HL-60 (cell line): ENCODE measurements at regions not wholly inside any gene's neighbourhood (a gene's known extent, or its start where the extent isn't known, plus 50 kb on each side); places are given as distances from the start of the nearest gene placed in this dataset.

Source experiments
- DNase-seq, 2 experiments: peaks; one replicate each; pipeline ENCODE4 v3.0.0-alpha.2; 2010 to 2020; ENCODE audit warnings: low read depth in 1 of 2, low spot score in 1 of 2
- H3K27ac ChIP-seq: fragments of 250-450 bp; sonication (Bioruptor Pico); replicated peaks from 2 replicates; pipeline ENCODE4 v1.5.1; 2020; ENCODE audit warnings: mild to moderate bottlenecking, moderate library complexity
- H3K27me3 ChIP-seq: fragments of 250-450 bp; sonication (Bioruptor Pico); 2 replicates; pipeline ENCODE4 v1.5.1; 2021; ENCODE audit warnings: mild to moderate bottlenecking, moderate library complexity; ENCODE audit not compliant: insufficient read depth, poor library complexity, severe bottlenecking
- H3K4me3 ChIP-seq: replicated peaks from 2 replicates; pipeline ENCODE4 v1.5.1; 2011; ENCODE audit warnings: mild to moderate bottlenecking, control low read depth, low read length; ENCODE audit not compliant: insufficient read depth
- CTCF ChIP-seq: IDR thresholded peaks from one replicate; pipeline ENCODE4 v1.5.1; 2011; ENCODE audit warnings: low read length, control low read depth, inconsistent platforms; ENCODE audit not compliant: insufficient read depth
- GABPA ChIP-seq: IDR thresholded peaks from 2 replicates; pipeline ENCODE4 v1.6.1; 2012; ENCODE audit warnings: low read depth
- POLR2AphosphoS5 ChIP-seq: IDR thresholded peaks from 2 replicates; pipeline ENCODE4 v1.6.1; 2012; ENCODE audit warnings: low read depth
- REST ChIP-seq: IDR thresholded peaks from 2 replicates; pipeline ENCODE4 v1.6.1; 2012; ENCODE audit warnings: low read depth; ENCODE audit not compliant: insufficient replicate concordance
- SPI1 ChIP-seq: IDR thresholded peaks from 2 replicates; pipeline ENCODE4 v1.6.1; 2012; ENCODE audit warnings: low read depth, mild to moderate bottlenecking, borderline replicate concordance

- TF ChIP-seq GABPA (no peak), SPI1 (no peak), REST (no peak), POLR2AphosphoS5 (no peak), CTCF (no peak)
- no peaks in the 10 kb centered on the region for H3K27me3 ChIP-seq
- no peak overlapping the region for H3K27ac ChIP-seq
- no peak overlapping the region for H3K4me3 ChIP-seq
- DNase-seq: no peak
Measured at GRCh38 chr4:14716691-14717090, 285.6 kb upstream of the CPEB2 start.

GRCh38 chr4:14719053-14719452 lies 283.2 kb upstream of the CPEB2 start:
- no peak overlapping the region for H3K27ac ChIP-seq
- TF ChIP-seq POLR2AphosphoS5 (no peak), GABPA (no peak), CTCF (no peak), SPI1 (no peak), REST (no peak)
- no peaks in the 10 kb centered on the region for H3K27me3 ChIP-seq
- no peak overlapping the region for H3K4me3 ChIP-seq
- DNase-seq: no peak

- no peak for DNase-seq
- H3K27ac ChIP-seq: no peak overlapping the region
- no peaks in the 10 kb centered on the region for H3K27me3 ChIP-seq
- H3K4me3 ChIP-seq: no peak overlapping the region
- TF ChIP-seq REST: no peak
- no peak for TF ChIP-seq CTCF
- TF ChIP-seq SPI1: no peak
- no peak for TF ChIP-seq POLR2AphosphoS5
- TF ChIP-seq GABPA: no peak
Measured at GRCh38 chr4:14726441-14726840, 275.8 kb upstream of the CPEB2 start.
